Ishikawa (cell line): ENCODE measurements at regions not wholly inside any gene's neighbourhood (a gene's known extent, or its start where the extent isn't known, plus 50 kb on each side); places are given as distances from the start of the nearest gene placed in this dataset.

Experiments used
- CEBPB ChIP-seq: IDR thresholded peaks from 2 replicates; pipeline ENCODE4 v1.6.1; 2012
- EGR1 ChIP-seq: IDR thresholded peaks from 2 replicates; pipeline ENCODE4 v1.6.1; 2012
- EP300 ChIP-seq: IDR thresholded peaks from 2 replicates; pipeline ENCODE4 v1.6.1; 2012; ENCODE audit warnings: borderline replicate concordance
- NFIC ChIP-seq: IDR thresholded peaks from 2 replicates; pipeline ENCODE4 v1.6.1; 2012
- RAD21 ChIP-seq: IDR thresholded peaks from 2 replicates; pipeline ENCODE4 v1.6.1; 2012; ENCODE audit warnings: low read depth
- TAF1 ChIP-seq: IDR thresholded peaks from 2 replicates; pipeline ENCODE4 v1.6.1; 2012; ENCODE audit warnings: low read depth, mild to moderate bottlenecking
- TCF12 ChIP-seq: IDR thresholded peaks from 2 replicates; pipeline ENCODE4 v1.6.1; 2012; ENCODE audit warnings: low read depth
- YY1 ChIP-seq: IDR thresholded peaks from 2 replicates; pipeline ENCODE4 v1.6.1; 2012; ENCODE audit warnings: low read depth
- TF ChIP-seq, protein P1 (sequence below): IDR thresholded peaks from 2 replicates; pipeline ENCODE4 v1.6.1; 2012
- TF ChIP-seq, protein P2 (sequence below): IDR thresholded peaks from 2 replicates; pipeline ENCODE4 v1.6.1; 2012; ENCODE audit warnings: low read depth, mild to moderate bottlenecking
- TF ChIP-seq, protein P3 (sequence below): IDR thresholded peaks from 2 replicates; pipeline ENCODE4 v1.6.1; 2012

DNA sequence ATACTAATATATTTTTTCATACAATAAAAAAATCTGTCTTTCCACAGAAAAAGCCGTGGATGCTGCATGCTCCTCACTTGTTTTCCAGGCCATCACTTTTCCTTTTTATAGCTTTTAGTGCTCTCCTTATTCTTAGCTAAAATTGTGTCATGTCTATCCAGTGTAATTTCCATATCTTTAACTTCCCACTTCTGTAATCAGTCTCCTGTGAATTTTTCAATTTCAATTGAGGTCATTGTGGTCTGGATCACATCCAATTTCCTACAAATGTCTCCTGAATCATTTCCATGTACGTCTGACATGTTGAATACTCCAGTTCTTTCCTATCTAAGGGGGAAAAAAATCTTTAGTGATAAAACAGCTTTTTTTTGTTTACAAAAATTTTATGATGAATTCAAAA, 838.2 kb upstream of the B3GALT2 start:
- TF ChIP-seq EGR1, result no peak
- TF ChIP-seq, protein P1, sequence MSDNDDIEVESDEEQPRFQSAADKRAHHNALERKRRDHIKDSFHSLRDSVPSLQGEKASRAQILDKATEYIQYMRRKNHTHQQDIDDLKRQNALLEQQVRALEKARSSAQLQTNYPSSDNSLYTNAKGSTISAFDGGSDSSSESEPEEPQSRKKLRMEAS, result no peak
- TF ChIP-seq, protein P2, sequence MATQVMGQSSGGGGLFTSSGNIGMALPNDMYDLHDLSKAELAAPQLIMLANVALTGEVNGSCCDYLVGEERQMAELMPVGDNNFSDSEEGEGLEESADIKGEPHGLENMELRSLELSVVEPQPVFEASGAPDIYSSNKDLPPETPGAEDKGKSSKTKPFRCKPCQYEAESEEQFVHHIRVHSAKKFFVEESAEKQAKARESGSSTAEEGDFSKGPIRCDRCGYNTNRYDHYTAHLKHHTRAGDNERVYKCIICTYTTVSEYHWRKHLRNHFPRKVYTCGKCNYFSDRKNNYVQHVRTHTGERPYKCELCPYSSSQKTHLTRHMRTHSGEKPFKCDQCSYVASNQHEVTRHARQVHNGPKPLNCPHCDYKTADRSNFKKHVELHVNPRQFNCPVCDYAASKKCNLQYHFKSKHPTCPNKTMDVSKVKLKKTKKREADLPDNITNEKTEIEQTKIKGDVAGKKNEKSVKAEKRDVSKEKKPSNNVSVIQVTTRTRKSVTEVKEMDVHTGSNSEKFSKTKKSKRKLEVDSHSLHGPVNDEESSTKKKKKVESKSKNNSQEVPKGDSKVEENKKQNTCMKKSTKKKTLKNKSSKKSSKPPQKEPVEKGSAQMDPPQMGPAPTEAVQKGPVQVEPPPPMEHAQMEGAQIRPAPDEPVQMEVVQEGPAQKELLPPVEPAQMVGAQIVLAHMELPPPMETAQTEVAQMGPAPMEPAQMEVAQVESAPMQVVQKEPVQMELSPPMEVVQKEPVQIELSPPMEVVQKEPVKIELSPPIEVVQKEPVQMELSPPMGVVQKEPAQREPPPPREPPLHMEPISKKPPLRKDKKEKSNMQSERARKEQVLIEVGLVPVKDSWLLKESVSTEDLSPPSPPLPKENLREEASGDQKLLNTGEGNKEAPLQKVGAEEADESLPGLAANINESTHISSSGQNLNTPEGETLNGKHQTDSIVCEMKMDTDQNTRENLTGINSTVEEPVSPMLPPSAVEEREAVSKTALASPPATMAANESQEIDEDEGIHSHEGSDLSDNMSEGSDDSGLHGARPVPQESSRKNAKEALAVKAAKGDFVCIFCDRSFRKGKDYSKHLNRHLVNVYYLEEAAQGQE, result no peak
- no peak for TF ChIP-seq EP300
- TF ChIP-seq, protein P3, sequence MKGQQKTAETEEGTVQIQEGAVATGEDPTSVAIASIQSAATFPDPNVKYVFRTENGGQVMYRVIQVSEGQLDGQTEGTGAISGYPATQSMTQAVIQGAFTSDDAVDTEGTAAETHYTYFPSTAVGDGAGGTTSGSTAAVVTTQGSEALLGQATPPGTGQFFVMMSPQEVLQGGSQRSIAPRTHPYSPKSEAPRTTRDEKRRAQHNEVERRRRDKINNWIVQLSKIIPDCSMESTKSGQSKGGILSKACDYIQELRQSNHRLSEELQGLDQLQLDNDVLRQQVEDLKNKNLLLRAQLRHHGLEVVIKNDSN, result no peak
- no peak for TF ChIP-seq YY1
- TF ChIP-seq TAF1, result no peak
- TF ChIP-seq RAD21, result no peak
- TF ChIP-seq CEBPB, result no peak
- no peak for TF ChIP-seq TCF12
- TF ChIP-seq NFIC, result peak; percentile 65; the same call in 1 of the 2 replicates
